Upper lobe of right lung (tissue), 1 donor: ENCODE measurements at regions not wholly inside any gene's neighbourhood (a gene's known extent, or its start where the extent isn't known, plus 50 kb on each side); places are given as distances from the start of the nearest gene placed in this dataset.
"Not testable (repeated sequence)": the region's sequence is repeated elsewhere in the genome, so short reads cannot be mapped to it uniquely, and the experiment has no call there.

Experiments used
- ATAC-seq: fragments of 200-7000 bp; cut with Tn5 transposase; one replicate; pipeline ENCODE4 v1.9.1; 2020; ENCODE audit warnings: mild to moderate bottlenecking, moderate library complexity
- DNase-seq: peaks from one replicate; pipeline ENCODE4 v3.0.0-alpha.2; 2020
- H3K27ac ChIP-seq: fragments of 200-600 bp; one replicate; pipeline ENCODE4 v1.8.0; 2022
- H3K27me3 ChIP-seq: fragments of 200-600 bp; one replicate; pipeline ENCODE4 v1.8.0; 2022; ENCODE audit warnings: mild to moderate bottlenecking
- H3K36me3 ChIP-seq: fragments of 200-600 bp; one replicate; pipeline ENCODE4 v1.8.0; 2022
- H3K4me1 ChIP-seq: fragments of 200-600 bp; one replicate; pipeline ENCODE4 v1.8.0; 2022
- H3K4me3 ChIP-seq: fragments of 200-600 bp; one replicate; pipeline ENCODE4 v1.8.0; 2022; ENCODE audit warnings: mild to moderate bottlenecking
- H3K9me3 ChIP-seq: fragments of 200-600 bp; one replicate; pipeline ENCODE4 v1.8.0; 2022
- intact Hi-C: fragments of 100-400 bp; cut with DNase I; formaldehyde crosslinking; loops from one replicate; pipeline ENCODE4 v1.11.0; 2022
- TF ChIP-seq, protein P1 (sequence below): fragments of 200-600 bp; IDR thresholded peaks from one replicate; pipeline ENCODE4 v1.8.0; 2022; ENCODE audit warnings: antibody characterized with exemption
- donor health status: DM: no; HTN: yes; CAD: no; lungs with severe emphysema.

DNA sequence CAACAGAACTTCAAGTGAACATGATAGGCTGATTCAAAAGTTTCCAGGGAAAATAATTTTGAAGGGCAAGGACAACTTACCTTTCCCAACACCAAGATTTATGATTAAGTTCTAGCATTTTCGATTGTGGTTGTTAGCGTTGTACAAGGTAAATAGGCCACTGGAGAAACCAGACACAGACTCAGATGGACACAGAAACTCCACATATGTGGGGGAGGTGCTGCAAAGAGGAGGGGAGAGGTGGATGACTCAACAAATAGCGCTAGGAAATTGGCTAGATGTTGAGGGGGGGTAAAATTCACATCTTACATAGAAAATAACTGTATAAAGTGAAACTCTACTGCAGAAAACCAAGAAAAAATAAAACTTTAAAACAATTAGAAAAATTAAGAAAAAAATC is 564.4 kb downstream of the MATN1 start:
- Histone ChIP-seq H3K4me3 (no peak overlapping the region), H3K4me1 (no peaks in the 10 kb centered on the region), H3K9me3 (no peaks in the 10 kb centered on the region), H3K27me3 (no peaks in the 10 kb centered on the region), H3K36me3 (no peaks in the 10 kb centered on the region), H3K27ac (no peak overlapping the region)
- no peak for DNase-seq
- TF ChIP-seq, protein P1, sequence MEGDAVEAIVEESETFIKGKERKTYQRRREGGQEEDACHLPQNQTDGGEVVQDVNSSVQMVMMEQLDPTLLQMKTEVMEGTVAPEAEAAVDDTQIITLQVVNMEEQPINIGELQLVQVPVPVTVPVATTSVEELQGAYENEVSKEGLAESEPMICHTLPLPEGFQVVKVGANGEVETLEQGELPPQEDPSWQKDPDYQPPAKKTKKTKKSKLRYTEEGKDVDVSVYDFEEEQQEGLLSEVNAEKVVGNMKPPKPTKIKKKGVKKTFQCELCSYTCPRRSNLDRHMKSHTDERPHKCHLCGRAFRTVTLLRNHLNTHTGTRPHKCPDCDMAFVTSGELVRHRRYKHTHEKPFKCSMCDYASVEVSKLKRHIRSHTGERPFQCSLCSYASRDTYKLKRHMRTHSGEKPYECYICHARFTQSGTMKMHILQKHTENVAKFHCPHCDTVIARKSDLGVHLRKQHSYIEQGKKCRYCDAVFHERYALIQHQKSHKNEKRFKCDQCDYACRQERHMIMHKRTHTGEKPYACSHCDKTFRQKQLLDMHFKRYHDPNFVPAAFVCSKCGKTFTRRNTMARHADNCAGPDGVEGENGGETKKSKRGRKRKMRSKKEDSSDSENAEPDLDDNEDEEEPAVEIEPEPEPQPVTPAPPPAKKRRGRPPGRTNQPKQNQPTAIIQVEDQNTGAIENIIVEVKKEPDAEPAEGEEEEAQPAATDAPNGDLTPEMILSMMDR: no peak
- intact Hi-C loops: no loop called here
- ATAC-seq: no peak

DNA sequence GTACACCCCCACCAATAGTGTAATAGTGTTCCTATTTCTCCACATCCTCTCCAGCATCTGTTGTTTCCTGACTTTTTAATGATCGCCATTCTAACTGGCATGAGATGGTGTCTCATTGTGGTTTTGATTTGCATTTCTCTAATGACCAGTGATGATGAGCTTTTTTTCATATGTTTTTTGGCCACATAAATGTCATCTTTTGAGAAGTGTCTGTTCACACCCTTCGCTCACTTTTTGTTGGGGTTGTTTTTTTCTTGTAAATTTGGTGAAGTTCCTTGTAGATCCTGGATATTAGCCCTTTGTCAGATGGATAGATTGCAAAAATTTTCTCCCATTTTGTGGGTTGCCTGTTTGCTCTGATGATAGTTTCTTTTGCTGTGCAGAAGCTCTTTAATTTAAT is 567.7 kb downstream of the MATN1 start:
- H3K36me3 ChIP-seq, H3K4me3 ChIP-seq, DNase-seq, H3K9me3 ChIP-seq, H3K4me1 ChIP-seq, H3K27me3 ChIP-seq, ATAC-seq, intact Hi-C loops, H3K27ac ChIP-seq: not testable (repeated sequence)

DNA sequence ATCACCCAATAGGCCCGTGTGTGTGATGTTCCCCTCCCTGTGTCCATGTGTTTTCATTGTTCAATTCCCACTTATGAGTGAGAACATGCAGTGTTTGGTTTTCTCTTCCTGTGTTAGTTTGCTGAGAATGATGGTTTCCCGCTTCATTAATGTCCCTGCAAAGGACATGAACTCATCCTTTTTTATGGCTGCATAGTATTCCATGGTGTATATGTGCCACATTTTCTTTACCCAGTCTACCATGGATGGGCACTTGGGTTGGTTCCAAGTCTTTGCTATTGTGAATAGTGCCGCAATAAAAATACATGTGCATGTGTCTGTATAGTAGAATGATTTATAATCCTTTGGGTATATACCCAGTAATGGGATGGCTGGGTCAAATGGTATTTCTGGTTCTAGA is 568.1 kb downstream of the MATN1 start:
- DNase-seq, H3K27me3 ChIP-seq, H3K4me1 ChIP-seq, H3K9me3 ChIP-seq, ATAC-seq, H3K4me3 ChIP-seq, H3K27ac ChIP-seq, intact Hi-C loops, H3K36me3 ChIP-seq: not testable (repeated sequence)

DNA sequence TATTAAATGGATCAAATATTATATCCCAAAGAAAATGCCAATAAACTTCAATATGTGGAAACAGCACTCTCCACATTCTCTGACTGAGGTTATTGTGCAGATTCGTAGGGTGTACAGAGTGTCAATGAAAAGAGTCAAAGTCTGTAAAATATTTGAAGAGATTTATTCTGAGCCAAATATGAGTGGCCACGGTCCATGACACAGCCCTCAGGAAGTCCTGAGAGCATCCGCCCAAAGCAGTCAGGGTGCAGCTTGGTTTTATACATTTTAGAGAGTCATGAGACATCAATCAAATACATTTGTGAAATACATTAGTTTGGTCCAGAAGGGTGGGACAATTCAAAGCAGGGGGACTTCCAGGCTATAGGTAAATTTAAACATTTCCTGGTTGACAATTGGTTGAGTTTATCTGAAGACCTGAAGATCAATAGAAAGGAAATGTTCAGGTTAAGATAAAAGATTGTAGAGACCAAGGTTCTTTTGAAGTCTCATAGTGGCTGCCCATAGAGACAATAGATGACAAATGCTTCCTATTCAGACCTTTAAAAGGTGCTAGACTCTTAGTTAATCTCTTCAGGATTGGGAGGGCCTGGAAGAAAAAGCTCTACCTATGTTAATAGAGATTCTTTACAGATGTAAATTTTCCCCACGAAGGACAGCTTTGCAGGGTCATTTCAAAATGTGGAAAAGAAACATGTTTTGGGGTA is 569.5 kb downstream of the MATN1 start:
- TF ChIP-seq, protein P1: no peak
- Histone ChIP-seq H3K4me3 (no peak overlapping the region), H3K36me3 (no peaks in the 10 kb centered on the region), H3K27me3 (no peaks in the 10 kb centered on the region), H3K9me3 (no peaks in the 10 kb centered on the region), H3K4me1 (no peaks in the 10 kb centered on the region), H3K27ac (no peak overlapping the region)
- no peak for ATAC-seq
- intact Hi-C loops: no loop called here
- DNase-seq: no peak

DNA sequence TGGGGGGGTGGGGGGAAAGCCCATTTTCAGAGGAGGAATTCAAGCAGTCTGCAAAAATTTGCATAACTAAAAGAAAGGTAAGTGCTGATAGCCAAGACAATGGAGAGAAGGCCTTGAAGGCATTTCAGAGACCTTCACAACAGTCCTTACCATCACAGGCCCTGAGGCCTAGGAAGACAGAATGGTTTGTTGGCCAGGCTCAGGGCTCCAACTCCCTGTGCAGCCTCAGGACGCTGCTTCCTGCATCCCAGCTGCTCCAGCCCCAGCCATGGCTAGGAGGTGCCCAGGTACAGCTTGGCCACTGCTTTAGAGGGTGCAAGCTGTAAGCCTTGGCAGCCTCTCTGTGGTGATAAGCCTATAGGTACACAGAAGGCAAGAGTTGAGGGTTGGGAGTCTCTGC is 571.6 kb downstream of the MATN1 start:
- no peak overlapping the region for H3K4me3 ChIP-seq
- ATAC-seq: no peak
- H3K4me1 ChIP-seq: no peaks in the 10 kb centered on the region
- no peaks in the 10 kb centered on the region for H3K27me3 ChIP-seq
- intact Hi-C loops: no loop called here
- H3K27ac ChIP-seq: no peak overlapping the region
- DNase-seq: no peak
- no peaks in the 10 kb centered on the region for H3K9me3 ChIP-seq
- no peaks in the 10 kb centered on the region for H3K36me3 ChIP-seq
- TF ChIP-seq, protein P1: no peak

DNA sequence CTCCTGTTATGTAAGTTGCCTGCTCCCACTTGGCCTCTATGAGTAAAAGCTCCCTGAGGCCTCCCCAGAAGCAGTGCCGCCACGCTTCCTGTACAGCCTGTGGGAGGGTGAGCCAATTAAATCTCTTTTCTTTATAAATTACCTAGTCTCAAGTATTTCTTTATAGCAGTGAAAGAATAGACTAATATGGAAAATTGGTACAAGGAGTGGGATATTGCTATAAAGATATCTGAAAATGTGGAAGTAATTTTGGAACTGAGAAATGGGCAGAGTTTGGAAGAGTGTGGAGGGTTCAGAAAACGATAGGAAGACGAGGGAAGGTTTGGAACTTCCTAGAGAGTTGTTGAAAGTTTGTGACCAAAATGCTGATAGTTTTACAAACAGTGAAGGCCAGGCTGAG is 572.3 kb downstream of the MATN1 start:
- H3K4me1 ChIP-seq: no peaks in the 10 kb centered on the region
- H3K27me3 ChIP-seq: peaks cover under 1% of the 10 kb centered on the region
- DNase-seq (no peak), ATAC-seq (no peak)
- no peaks in the 10 kb centered on the region for H3K9me3 ChIP-seq
- H3K27ac ChIP-seq: no peak overlapping the region
- no peaks in the 10 kb centered on the region for H3K36me3 ChIP-seq
- H3K4me3 ChIP-seq: no peak overlapping the region
- TF ChIP-seq, protein P1: no peak
- intact Hi-C loops: no loop called here

DNA sequence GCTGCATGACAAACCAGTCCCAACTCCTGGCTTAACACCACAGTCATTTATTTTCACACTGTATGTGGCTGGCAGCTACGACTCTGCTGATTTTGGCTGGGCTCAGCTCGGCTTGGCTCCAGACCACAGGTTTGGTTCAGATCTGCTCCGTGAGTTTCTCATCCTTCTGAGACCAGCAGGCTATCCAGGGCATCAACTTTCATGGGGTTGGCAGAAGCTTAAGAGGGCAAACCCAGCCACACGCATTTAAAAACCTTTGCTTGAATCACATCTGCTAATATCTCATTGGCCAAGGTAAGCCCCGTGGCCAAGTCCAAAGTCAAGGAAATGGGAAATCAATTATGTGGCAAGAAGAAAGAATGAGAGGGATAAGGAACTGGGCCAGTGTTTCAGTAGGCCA is 574.2 kb downstream of the MATN1 start:
- Histone ChIP-seq H3K27ac (no peak overlapping the region), H3K9me3 (no peaks in the 10 kb centered on the region), H3K4me3 (no peak overlapping the region), H3K36me3 (no peaks in the 10 kb centered on the region), H3K27me3 (peaks cover 5% of the 10 kb centered on the region), H3K4me1 (no peaks in the 10 kb centered on the region)
- intact Hi-C loops: no loop called here
- no peak for DNase-seq
- no peak for ATAC-seq
- TF ChIP-seq, protein P1: no peak
